GM19239 (cell line): ENCODE measurements at regions not wholly inside any gene's neighbourhood (a gene's known extent, or its start where the extent isn't known, plus 50 kb on each side); places are given as distances from the start of the nearest gene placed in this dataset.

Experiments used
- DNase-seq: peaks from one replicate; pipeline ENCODE4 v3.0.0; 2011; ENCODE audit warnings: low spot score; ENCODE audit not compliant: insufficient read length
- FAIRE-seq: peaks from 2 replicates; lab custom pipeline; 2011; peaks lifted over from hg19 to GRCh38; lab: Jason Lieb, UNC

DNA sequence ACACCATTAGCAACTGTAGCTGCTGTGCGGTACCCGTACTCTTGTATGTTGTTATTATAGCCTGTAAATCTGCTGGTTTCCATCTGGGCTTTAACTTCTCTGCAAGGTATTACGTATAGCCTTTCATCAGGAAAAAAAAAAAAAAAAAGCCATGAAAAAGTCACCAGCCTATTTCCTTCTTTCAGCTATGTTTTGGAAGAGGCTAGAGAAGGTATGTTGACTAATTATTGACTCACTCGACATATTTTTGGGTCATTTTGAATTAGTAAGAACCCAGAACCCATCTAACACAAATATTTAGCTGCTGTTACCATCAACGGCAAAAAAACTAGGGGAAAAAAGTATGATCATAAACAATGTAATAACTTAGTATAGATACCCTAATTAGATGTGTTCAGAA is 1395.6 kb downstream of the SUCLG1 start:
- FAIRE-seq (no peak), DNase-seq (no peak)

DNA sequence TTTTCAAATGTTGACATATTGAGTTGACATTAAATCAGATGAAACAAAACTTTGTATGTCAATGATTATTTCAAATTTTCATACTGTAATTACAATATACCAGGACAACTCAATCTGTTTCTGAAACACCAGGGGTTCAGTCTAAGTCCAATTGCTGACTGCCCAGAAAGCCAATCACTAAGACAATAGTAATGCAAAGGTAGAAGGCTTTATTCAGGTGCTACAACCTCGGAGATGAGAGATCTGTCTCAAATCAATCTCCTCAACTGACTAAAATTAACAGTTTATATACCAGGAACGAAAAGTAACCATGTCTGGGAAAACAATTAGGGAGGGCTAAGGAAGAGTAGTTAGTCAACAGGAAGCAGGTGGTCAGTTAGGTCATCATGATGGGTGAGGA is 1400.4 kb downstream of the SUCLG1 start:
- DNase-seq (no peak), FAIRE-seq (no peak)

DNA sequence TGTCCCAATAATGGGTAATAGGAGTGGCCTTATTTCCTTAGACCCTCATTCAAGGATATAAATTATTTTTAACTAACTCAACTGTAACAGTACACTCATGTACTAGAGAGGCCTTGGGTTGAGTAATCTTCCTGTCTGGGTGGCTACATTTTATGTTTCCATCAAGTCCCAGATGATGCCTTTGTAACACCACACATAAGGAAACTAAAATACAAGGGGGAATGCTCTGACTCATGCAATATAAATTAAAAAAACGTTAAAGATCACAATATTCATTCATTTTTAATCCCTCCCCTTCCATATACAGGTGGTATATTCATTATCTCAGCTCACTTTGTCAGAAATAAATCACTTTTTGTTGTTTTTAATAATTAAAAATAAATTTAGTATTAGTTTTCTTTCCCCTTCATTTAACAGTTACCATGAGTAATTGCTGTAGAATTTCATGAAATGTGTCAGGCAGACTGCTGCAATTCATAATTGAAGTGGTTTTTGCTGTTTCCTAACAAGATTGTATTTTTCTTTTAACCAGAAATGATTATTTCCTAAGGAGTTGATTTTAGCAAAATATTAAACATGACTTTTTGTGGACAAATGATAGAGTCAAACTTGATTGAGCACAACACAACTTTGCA is 1403.6 kb downstream of the SUCLG1 start:
- DNase-seq, result no peak
- FAIRE-seq, result no peak

DNA sequence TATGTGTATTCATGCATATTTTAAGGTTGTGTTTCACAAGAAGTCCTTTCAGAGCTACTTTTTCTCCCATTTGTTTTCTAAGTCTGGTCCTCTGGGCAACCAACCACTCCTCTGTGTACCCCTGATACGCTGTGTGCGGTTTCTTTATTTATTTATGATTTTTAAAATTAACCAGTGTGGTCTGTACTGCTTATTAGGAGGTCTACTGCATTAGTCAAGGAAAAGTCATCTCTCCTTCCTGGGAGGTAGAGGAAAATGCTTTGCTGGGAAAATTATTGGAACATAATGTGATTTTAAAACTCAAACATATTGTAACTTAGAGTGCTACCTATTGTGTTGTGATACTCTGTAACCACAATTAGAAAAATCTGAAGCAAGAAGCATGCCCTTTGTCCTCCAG is 1404.3 kb downstream of the SUCLG1 start:
- FAIRE-seq, result no peak
- DNase-seq, result no peak

DNA sequence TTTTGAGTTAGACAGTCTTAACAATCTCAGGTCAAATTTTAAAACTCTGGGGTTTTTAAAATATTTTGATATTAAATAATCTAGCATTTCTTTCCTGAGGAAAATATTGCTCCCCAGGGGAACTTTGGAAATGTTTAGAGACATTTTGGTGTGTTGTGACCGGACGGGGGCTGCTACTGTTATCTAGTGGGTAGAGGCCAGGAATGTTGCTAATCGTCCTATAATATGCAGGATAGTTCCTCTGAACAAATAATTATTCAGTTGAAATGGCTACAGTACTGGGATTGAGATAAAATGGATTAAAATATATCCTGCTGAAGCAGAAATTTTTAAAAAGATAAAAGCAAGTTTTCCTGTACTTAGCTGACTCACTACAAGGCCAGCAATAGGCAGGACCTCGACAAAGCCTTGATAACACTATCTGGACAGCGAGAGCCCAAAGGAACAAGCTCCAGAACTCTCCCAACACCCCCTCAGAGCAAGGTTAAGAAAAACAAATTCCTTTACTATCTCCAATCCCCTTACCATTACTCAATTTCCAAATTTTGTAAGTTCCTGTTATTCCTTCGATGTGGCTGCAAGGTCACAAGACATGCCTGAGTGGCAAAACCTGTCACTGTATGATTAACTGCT is 1407.4 kb downstream of the SUCLG1 start:
- no peak for FAIRE-seq
- DNase-seq, result no peak

DNA sequence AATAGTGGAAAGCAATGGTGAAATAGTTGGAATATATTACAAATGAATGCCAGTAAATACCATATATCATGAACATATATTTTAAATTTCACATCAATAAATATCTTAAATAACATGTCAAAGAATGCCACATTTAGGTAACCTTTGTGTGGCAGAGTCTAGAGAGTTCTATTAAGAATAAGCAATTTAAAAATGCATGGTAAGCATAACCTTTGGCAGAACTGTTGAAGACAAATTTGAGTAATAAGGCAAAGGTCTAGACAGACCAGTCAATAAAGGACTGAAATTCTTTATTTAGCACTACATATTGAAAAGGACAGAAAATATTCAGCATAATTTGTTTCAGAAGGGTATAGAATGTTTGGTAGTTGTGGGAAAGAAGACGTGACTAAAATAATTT is 1417.0 kb downstream of the SUCLG1 start:
- DNase-seq, result no peak
- no peak for FAIRE-seq

DNA sequence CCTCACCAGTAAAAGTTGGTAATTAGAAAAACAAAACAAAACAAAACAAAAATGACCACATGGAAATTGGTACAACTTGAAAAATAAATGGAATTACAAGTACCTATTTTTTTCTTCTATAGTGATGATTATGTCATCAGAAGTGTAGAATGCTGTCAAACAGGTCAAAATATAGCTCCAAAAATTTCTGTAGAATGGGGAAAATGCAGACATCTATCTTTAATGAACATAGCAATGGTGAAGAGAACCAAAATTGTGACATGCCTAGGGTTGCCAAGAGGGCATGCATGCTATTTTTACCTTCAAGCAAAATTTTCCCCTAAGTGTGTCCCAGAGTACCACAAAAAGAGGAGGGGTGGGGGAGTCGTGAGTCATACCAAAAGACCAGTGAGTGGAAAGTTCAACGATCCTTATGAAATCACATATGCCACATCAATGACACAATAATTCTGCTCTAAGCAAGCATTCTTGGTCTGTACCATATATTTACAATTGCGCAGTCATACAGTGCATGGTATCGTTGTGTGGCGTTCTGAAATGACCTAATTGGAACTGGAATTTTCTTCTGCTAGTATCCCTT is 1436.4 kb downstream of the SUCLG1 start:
- no peak for DNase-seq
- FAIRE-seq, result no peak

- DNase-seq, result no peak
Observed at GRCh38 chr2:83017366-83018090, 1441.6 kb downstream of the SUCLG1 start.

DNA sequence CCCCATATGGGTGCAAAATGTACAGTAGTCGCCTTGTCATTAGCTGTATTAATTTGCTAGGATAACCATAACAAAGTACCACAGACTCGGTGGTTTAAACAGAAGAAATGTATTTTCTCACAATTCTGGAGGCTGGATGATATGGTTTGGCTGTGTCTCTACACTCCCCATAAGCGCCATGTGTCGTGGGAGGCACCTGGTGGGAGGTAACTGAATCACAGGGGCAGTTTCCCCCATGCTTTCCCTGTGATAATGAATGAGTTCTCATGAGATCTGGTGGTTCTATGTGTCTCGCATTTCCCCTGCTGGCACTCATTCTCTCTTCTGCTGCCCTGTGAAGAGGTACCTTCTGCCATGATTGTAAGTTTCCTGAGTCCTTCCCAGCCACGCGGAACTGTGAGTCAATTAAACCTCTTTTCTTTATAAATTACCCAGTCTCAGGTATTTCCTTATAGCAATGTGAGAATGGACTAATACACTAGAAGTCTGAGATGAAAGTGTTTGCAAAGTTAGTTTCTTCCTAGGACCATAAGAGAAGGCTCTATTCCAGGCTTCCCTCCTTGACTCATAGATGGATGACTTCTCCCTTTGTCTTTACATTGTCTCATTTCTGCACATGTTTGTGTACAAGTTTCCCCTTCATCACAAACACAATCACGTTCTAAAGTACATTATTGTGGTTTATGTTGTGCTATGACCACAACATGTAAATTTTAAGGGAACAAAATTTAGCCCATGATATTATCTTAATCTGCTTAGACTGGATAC is 1442.6 kb downstream of the SUCLG1 start:
- DNase-seq, result no peak
- no peak for FAIRE-seq

More at GRCh38 chr2:83017366-83018090, 1441.6 kb downstream of the SUCLG1 start:
- no peak for FAIRE-seq

- no peak for DNase-seq
- no peak for FAIRE-seq
Observed at GRCh38 chr2:83015900-83016299, 1443.2 kb downstream of the SUCLG1 start.

GRCh38 chr2:83015035-83015715 is 1443.9 kb downstream of the SUCLG1 start:
- no peak for DNase-seq
- no peak for FAIRE-seq

- DNase-seq, result no peak
- no peak for FAIRE-seq
Observed at GRCh38 chr2:83014462-83014861, 1444.6 kb downstream of the SUCLG1 start.

DNA sequence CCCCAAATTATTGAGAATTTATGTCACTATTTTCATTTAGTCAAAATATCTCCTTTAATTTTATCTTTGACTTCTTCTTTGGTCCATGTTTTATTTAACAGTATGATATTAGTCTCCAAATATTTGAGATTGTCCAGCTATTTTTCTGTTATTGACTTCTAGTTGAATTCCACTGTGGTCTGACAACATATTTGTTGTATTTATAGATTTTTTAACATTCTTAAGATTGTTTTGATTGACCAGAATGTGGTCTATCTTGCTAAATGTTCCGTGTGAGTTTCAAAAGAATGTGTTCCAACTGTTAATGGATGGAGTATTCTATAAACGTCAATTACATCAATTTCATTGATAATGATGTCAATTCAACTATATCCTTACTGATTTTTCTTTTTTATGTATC is 1452.1 kb downstream of the SUCLG1 start:
- no peak for FAIRE-seq
- no peak for DNase-seq

DNA sequence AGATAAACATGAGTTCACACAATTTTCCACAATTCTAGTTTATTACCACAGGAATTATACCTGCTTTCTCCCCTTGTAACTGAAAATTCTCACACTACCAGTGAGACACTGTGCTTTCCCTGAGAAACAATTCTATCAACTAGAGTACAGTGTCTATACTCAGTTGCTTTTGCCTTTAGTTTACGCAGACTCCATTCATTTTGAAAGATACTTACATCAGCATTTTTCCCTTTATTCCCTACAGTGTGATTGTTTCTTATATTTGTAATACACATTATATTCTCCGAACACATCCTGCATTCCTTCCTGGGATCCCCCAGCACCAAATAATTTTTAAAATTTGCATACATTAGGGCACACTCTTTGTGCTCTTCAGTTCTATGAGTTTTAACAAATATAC is 1455.5 kb downstream of the SUCLG1 start:
- DNase-seq (no peak), FAIRE-seq (no peak)

DNA sequence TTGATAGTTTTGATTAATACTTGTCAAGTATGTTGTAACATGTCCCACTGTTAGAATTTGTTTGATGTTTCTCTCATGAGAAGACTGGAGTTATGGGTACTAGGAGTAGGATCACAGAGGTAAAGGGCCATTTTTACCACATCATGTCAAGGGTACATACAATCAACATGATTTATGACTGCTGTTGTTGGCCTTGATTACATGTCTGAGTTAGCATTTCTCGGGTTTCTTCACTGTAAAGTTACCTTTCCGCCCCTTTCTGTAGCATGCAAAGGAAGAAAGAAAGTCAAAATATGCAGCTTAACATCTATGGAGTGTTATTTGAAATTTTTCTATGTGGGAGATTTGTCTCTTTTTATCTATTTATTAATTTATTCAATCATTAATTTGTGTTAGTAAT is 1456.4 kb downstream of the SUCLG1 start:
- DNase-seq, result no peak
- no peak for FAIRE-seq

DNA sequence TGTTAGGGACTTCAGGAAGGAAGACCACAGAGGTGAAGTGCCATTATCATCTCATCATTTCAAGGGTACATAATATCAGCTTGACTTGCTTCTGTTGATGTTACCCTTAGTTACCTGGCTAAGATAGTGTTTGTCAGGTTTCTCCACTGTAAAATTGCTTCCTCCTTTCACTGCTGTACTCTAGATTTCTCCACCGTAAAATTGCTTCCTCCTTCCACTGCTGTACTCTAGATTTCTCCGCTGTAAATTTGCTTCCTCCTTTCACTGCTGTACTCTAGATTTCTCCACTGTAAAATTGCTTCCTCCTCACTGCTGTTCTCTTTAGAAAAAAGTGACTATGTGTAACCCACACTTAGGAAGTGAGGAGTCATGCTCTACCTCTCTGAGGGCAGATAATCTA is 1460.3 kb downstream of the SUCLG1 start:
- FAIRE-seq, result no peak
- no peak for DNase-seq

GRCh38 chr2:82996217-82996616 is 1462.9 kb downstream of the SUCLG1 start:
- DNase-seq, result no peak
- no peak for FAIRE-seq

DNA sequence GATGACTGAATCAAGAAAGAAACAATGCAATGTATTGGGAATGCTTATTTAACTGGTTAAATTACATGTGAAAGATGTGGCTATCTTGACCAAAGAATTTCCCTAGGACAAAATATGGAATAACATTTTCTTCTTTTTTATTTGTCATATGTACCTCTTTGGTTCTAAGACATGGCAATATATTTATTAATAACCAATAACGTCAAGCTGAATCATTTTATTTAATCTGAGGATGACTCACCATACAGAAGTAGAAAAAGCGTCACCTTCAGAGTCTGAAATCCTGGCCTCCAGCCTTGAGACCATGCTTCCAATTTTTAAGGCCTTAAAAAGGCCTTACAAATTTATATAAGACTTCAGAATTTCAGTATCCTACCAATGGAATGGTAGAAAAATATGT is 1464.9 kb downstream of the SUCLG1 start:
- FAIRE-seq (no peak), DNase-seq (no peak)

DNA sequence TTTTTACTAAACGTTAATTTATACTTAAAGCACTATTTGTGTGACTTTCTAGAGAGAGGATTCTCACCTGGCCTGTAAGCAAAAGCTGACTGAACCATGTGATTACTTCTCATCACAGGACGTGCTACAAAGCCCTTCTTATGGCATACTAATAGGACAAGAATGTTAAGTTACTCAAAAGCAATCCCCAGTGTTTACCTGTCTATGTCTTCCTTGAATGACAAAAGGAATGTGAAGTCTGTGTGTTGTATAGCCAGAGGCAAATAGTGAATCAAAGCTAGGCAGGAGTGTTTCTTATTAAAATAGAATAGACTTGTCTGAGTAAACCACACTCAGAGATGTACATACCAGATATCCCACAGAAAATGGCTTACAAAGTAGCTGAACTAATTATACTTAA is 1465.5 kb downstream of the SUCLG1 start:
- FAIRE-seq (no peak), DNase-seq (no peak)

- no peak for FAIRE-seq
- DNase-seq, result no peak
Observed at GRCh38 chr2:82992968-82993367, 1466.1 kb downstream of the SUCLG1 start.
